B cell (primary cell): ENCODE measurements at regions not wholly inside any gene's neighbourhood (a gene's known extent, or its start where the extent isn't known, plus 50 kb on each side); places are given as distances from the start of the nearest gene placed in this dataset.

Source experiments
- EZH2 ChIP-seq: IDR thresholded peaks from 2 replicates; pipeline ENCODE4 v1.6.1; 2012; ENCODE audit warnings: borderline replicate concordance, low read depth, mild to moderate bottlenecking, moderate library complexity, low read length; ENCODE audit not compliant: insufficient read depth, poor library complexity, severe bottlenecking
- TF ChIP-seq, protein P1 (sequence below): fragments of 200-600 bp; IDR thresholded peaks from one replicate; pipeline ENCODE4 v1.8.0; 2022; ENCODE audit warnings: antibody characterized with exemption, mild to moderate bottlenecking

DNA sequence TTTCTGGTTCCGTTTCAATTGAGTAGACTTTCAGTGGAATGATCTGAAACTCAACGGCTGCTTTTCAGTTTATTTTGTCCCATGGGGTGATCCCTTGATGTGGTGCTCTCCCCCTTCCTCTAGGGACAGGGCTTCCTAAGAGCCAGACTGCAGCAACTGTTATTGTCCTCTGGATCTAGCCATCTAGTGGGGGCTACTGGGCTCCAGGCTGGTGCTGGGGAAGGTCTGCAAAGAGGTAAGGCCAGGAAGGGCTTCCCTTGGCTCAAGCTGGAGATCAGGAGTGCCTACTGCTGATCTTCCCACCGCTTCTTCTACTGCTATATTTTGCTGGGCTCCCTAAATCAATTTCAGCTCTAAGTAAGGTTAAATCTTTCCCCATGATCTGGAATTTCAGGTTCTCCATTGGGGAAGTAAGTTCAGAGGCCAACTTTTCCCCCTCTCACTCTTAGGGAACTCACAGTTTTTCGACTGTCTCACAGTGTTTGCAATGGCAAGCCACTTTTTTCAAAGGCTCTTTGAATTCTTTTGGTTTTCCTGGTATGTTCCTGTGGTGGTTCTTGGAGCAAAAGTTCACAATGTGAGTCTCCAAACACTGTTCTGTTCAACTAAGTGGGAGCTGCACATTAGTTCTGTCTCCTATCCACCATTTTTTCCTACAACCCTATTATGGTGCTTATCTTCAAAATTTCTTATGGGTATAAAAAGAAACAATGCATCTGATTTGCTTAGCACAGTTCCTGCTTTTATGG is 286.2 kb upstream of the EXOC2 start:
- TF ChIP-seq, protein P1, sequence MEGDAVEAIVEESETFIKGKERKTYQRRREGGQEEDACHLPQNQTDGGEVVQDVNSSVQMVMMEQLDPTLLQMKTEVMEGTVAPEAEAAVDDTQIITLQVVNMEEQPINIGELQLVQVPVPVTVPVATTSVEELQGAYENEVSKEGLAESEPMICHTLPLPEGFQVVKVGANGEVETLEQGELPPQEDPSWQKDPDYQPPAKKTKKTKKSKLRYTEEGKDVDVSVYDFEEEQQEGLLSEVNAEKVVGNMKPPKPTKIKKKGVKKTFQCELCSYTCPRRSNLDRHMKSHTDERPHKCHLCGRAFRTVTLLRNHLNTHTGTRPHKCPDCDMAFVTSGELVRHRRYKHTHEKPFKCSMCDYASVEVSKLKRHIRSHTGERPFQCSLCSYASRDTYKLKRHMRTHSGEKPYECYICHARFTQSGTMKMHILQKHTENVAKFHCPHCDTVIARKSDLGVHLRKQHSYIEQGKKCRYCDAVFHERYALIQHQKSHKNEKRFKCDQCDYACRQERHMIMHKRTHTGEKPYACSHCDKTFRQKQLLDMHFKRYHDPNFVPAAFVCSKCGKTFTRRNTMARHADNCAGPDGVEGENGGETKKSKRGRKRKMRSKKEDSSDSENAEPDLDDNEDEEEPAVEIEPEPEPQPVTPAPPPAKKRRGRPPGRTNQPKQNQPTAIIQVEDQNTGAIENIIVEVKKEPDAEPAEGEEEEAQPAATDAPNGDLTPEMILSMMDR, result no peak
- no peak for TF ChIP-seq EZH2
